Esophagus muscularis mucosa (tissue), 4 donors: ENCODE measurements at regions not wholly inside any gene's neighbourhood (a gene's known extent, or its start where the extent isn't known, plus 50 kb on each side); places are given as distances from the start of the nearest gene placed in this dataset.

Source experiments
- DNase-seq: peaks from one replicate; pipeline ENCODE4 v3.0.0-alpha.2; 2017; ENCODE audit errors: extremely low spot score
- H3K27ac ChIP-seq, 4 donors: fragments of 200-600 bp; sonication (generic); replicated peaks in 1 of 4; 1 replicate in 3 of 4; 2 replicates in 1 of 4; pipeline ENCODE4 v1.5.1; 2016 to 2019; ENCODE audit warnings: mild to moderate bottlenecking in 1 of 4
- H3K27me3 ChIP-seq, 4 donors: fragments of 200-600 bp; sonication (generic); one replicate each; pipeline versions ENCODE4 v1.5.1 to v1.6.0; 2016 to 2019
- H3K36me3 ChIP-seq, 4 donors: fragments of 200-600 bp; sonication (generic); one replicate each; pipeline ENCODE4 v1.5.1; 2016 to 2019
- H3K4me1 ChIP-seq, 4 donors: fragments of 200-600 bp; sonication (generic); one replicate each; pipeline ENCODE4 v1.5.1; 2016 to 2019
- H3K4me3 ChIP-seq, 4 donors: fragments of 200-600 bp; sonication (generic); 1 replicate in 2 of 4; 2 replicates in 2 of 4; pipeline ENCODE4 v1.5.1; 2016 to 2019; ENCODE audit warnings: mild to moderate bottlenecking in 4 of 4, moderate library complexity in 1 of 4
- H3K9me3 ChIP-seq, 4 donors: fragments of 200-600 bp; sonication (generic); 1 replicate in 3 of 4; 2 replicates in 1 of 4; pipeline ENCODE4 v1.5.1; 2016 to 2019
- CTCF ChIP-seq, 3 experiments: fragments of 200-600 bp in 2 of 3; fragments of 450-650 bp in 1 of 3; sonication (generic) in 2 of 3; IDR thresholded peaks; one replicate each; pipeline ENCODE4 v1.5.1; 2017 to 2019; ENCODE audit warnings: antibody characterized with exemption in 3 of 3, mild to moderate bottlenecking in 2 of 3, moderate library complexity in 1 of 3
- EP300 ChIP-seq: sonication (generic); formaldehyde crosslinking; IDR thresholded peaks from one replicate; pipeline ENCODE4 v1.6.1; 2017; ENCODE audit warnings: antibody characterized with exemption
- POLR2A ChIP-seq: fragments of 450-650 bp; IDR thresholded peaks from one replicate; pipeline ENCODE4 v1.6.1; 2017; ENCODE audit warnings: antibody characterized with exemption, moderate library complexity, mild to moderate bottlenecking, low read depth
- POLR2AphosphoS5 ChIP-seq, 2 donors: sonication (generic); formaldehyde crosslinking; IDR thresholded peaks; one replicate each; pipeline ENCODE4 v1.6.1; 2017; ENCODE audit warnings: antibody characterized with exemption in 2 of 2
- whole genome bisulfite sequencing: methylation state at CpG from one replicate; pipeline ENCODE4 v1.1.5; 2018; 5-methylcytosine and 5-hydroxymethylcytosine counted together
- intact Hi-C: fragments of 100-400 bp; cut with DNase I; formaldehyde crosslinking; loops from one replicate; pipeline ENCODE4 v1.15.1; 2023

- TF ChIP-seq EP300 = no peak
- TF ChIP-seq CTCF (IDR thresholded peaks at IDR 0.05) = no peak
- TF ChIP-seq POLR2AphosphoS5 (IDR thresholded peaks at IDR 0.05) = no peak
- no peak for TF ChIP-seq POLR2A
- H3K9me3 ChIP-seq = no peaks in the 10 kb centered on the region
- intact Hi-C loops = no loop called here
- DNase-seq = no peak
- no peak overlapping the region for H3K4me3 ChIP-seq
- no peaks in the 10 kb centered on the region for H3K27me3 ChIP-seq
- 97% methylated on average over 2 of the region's 2 CpGs for WGBS
- H3K4me1 ChIP-seq = no peaks in the 10 kb centered on the region
- H3K27ac ChIP-seq = no peak overlapping the region
- H3K36me3 ChIP-seq = no peaks in the 10 kb centered on the region
These were observed 271.4 kb downstream of the BTG1 start for GRCh38 chr12:91874086-91874865.

- no peak for DNase-seq
- Histone ChIP-seq H3K27ac (no peak overlapping the region), H3K36me3 (no peaks in the 10 kb centered on the region), H3K4me1 (no peaks in the 10 kb centered on the region), H3K4me3 (no peak overlapping the region), H3K9me3 (no peaks in the 10 kb centered on the region), H3K27me3 (no peaks in the 10 kb centered on the region)
- TF ChIP-seq CTCF (IDR thresholded peaks at IDR 0.05) (no peak), EP300 (no peak), POLR2AphosphoS5 (IDR thresholded peaks at IDR 0.05) (no peak), POLR2A (no peak)
- intact Hi-C loops = no loop called here
- WGBS = 71% methylated on average over 1 of the region's 1 CpG
These were observed 273.9 kb downstream of the BTG1 start for GRCh38 chr12:91871751-91872150.

- Histone ChIP-seq H3K36me3 (no peaks in the 10 kb centered on the region), H3K27me3 (no peaks in the 10 kb centered on the region), H3K4me3 (no peak overlapping the region), H3K4me1 (no peaks in the 10 kb centered on the region), H3K9me3 (no peaks in the 10 kb centered on the region), H3K27ac (no peak overlapping the region)
- DNase-seq = no peak
- intact Hi-C loops = no loop called here
- no peak for TF ChIP-seq CTCF (IDR thresholded peaks at IDR 0.05)
- TF ChIP-seq POLR2A = no peak
- no peak for TF ChIP-seq EP300
- no peak for TF ChIP-seq POLR2AphosphoS5 (IDR thresholded peaks at IDR 0.05)
- 93% methylated on average over 9 of the region's 9 CpGs for WGBS
These were observed 274.6 kb downstream of the BTG1 start for GRCh38 chr12:91870872-91871707.

- no peaks in the 10 kb centered on the region for H3K36me3 ChIP-seq
- H3K27ac ChIP-seq = no peak overlapping the region
- no peak overlapping the region for H3K4me3 ChIP-seq
- H3K4me1 ChIP-seq = no peaks in the 10 kb centered on the region
- H3K27me3 ChIP-seq = no peaks in the 10 kb centered on the region
- H3K9me3 ChIP-seq = no peaks in the 10 kb centered on the region
- WGBS = 73% methylated on average over 4 of the region's 4 CpGs
- no peak for TF ChIP-seq EP300
- no peak for TF ChIP-seq POLR2A
- no peak for TF ChIP-seq CTCF (IDR thresholded peaks at IDR 0.05)
- TF ChIP-seq POLR2AphosphoS5 (IDR thresholded peaks at IDR 0.05) = no peak
- no peak for DNase-seq
- intact Hi-C loops = no loop called here
These were observed 277.6 kb downstream of the BTG1 start for GRCh38 chr12:91868054-91868453.
